ENCODE measurements at regions not wholly inside any gene's neighbourhood (a gene's known extent, or its start where the extent isn't known, plus 50 kb on each side); places are given as distances from the start of the nearest gene placed in this dataset.

DNA sequence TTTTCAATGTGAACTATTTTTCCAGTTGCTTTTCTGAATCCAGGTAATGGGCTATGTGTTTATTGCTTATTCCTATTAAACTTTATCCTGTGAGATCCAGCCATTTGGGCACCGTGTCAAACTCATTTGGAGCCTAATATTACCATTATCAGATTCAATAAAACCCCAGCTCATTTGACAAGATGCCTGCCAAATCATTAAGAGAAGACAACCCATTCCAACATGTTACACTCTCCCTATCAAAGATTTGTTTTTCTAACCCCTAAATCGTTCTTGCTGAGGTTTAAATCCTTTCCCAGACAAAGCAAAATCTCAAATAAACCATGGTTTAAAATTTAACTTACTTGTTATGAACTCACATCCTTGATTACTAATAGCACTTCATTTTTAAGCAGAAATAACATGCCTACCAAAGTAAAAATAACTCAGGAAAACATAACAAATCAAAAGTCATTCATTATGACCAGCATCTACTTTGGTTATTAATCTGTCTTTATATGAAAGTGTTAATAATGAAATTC, 130.0 kb upstream of the TCF21 start:
- CTCF ChIA-PET = no interaction called here
- no peaks in the 10 kb centered on the region for H3K9me2 ChIP-seq
- 7% methylated on average over 2 of the region's 2 CpGs for WGBS (ENCODE audit: low lambda C conversion rate)
- no peaks in the 10 kb centered on the region for H3K79me2 ChIP-seq (ENCODE audit: insufficient read depth)
- no peaks in the 10 kb centered on the region for H3F3A ChIP-seq (replicated peaks; ENCODE audit: insufficient read depth)
- H3K27me3 ChIP-seq (ENCODE audit: insufficient read depth) = peaks cover 10% of the 10 kb centered on the region
- no peak overlapping the region for H3K27ac ChIP-seq (ENCODE audit: low read depth in 2 of 2, low read length in 1 of 2)
- no peak overlapping the region for H3K9ac ChIP-seq
- no peak overlapping the region for H3K4me3 ChIP-seq (ENCODE audit: low read depth in 2 of 2, low read length in 1 of 2)
- DNase-seq = no peak
- POLR2A ChIA-PET = no interaction called here
- H3K4me2 ChIP-seq = no peak overlapping the region
- no peaks in the 10 kb centered on the region for H4K20me1 ChIP-seq (ENCODE audit: insufficient read depth)
- H2AFZ ChIP-seq (ENCODE audit: low read depth) = no peak overlapping the region
- no peaks in the 10 kb centered on the region for H3K36me3 ChIP-seq (replicated peaks in 1 of 2; ENCODE audit: control insufficient read depth in 1 of 2, insufficient read depth in 2 of 2, low read length in 1 of 2)
- H3K9me3 ChIP-seq = no peaks in the 10 kb centered on the region
- no peaks in the 10 kb centered on the region for H3K4me1 ChIP-seq (ENCODE audit: control insufficient read depth in 1 of 2, insufficient read depth in 2 of 2, low read depth in 1 of 2, low read length in 1 of 2)
- no peak for TF ChIP-seq SIN3A (IDR thresholded peaks at IDR 0.05; ENCODE audit: borderline replicate concordance, low read depth, low read length)
- no peak for TF ChIP-seq TAF1 (IDR thresholded peaks at IDR 0.05; ENCODE audit: borderline replicate concordance, low read depth, low read length)
- no peak for TF ChIP-seq FOSL2 (IDR thresholded peaks at IDR 0.05; ENCODE audit: borderline replicate concordance, low read depth)
- TF ChIP-seq, protein P1, sequence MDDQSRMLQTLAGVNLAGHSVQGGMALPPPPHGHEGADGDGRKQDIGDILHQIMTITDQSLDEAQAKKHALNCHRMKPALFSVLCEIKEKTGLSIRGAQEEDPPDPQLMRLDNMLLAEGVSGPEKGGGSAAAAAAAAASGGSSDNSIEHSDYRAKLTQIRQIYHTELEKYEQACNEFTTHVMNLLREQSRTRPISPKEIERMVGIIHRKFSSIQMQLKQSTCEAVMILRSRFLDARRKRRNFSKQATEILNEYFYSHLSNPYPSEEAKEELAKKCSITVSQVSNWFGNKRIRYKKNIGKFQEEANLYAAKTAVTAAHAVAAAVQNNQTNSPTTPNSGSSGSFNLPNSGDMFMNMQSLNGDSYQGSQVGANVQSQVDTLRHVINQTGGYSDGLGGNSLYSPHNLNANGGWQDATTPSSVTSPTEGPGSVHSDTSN (IDR thresholded peaks at IDR 0.05) = no peak
- no peak for TF ChIP-seq RXRA (IDR thresholded peaks at IDR 0.05; ENCODE audit: borderline replicate concordance, low read depth)
- TF ChIP-seq MEF2A (IDR thresholded peaks at IDR 0.05; ENCODE audit: borderline replicate concordance, low read depth) = no peak
- TF ChIP-seq YY1 (IDR thresholded peaks at IDR 0.05; ENCODE audit: low read depth) = no peak
- no peak for TF ChIP-seq NFIC (IDR thresholded peaks at IDR 0.05; ENCODE audit: borderline replicate concordance)
- no peak for TF ChIP-seq POLR2AphosphoS5 (IDR thresholded peaks at IDR 0.05; ENCODE audit: low read depth, low read length)
- no peak for TF ChIP-seq USF1 (IDR thresholded peaks at IDR 0.05; ENCODE audit: borderline replicate concordance, low read depth)
- TF ChIP-seq IRF3 (IDR thresholded peaks at IDR 0.05; ENCODE audit: low read depth, low read length) = no peak

DNA sequence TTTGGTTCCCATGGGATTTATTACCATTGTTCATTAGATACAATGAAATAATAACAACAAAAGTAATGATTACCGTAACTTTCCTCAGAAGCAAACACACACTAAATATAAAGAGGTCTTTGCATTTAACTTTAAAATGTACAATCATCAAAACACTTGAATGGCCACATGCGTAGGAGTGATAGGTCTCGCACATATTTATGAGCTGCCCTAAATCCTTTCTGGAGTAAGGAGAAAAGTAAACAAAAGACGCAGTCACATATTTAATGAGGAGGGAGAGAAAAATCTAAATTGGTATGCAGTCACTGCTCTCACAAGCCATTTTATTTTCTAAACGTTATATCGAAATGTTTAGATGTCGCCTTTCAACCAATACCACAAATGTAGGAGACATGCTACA, 129.4 kb upstream of the TCF21 start:
- WGBS (ENCODE audit: low lambda C conversion rate) = 17% methylated on average over 7 of the region's 7 CpGs
- Histone ChIP-seq H3K4me1 (ENCODE audit: control insufficient read depth in 1 of 2, insufficient read depth in 2 of 2, low read depth in 1 of 2, low read length in 1 of 2) (no peaks in the 10 kb centered on the region), H2AFZ (ENCODE audit: low read depth) (no peak overlapping the region), H4K20me1 (ENCODE audit: insufficient read depth) (no peaks in the 10 kb centered on the region), H3K4me2 (no peak overlapping the region), H3K79me2 (ENCODE audit: insufficient read depth) (no peaks in the 10 kb centered on the region), H3K9me3 (no peaks in the 10 kb centered on the region), H3F3A (replicated peaks; ENCODE audit: insufficient read depth) (no peaks in the 10 kb centered on the region), H3K36me3 (replicated peaks in 1 of 2; ENCODE audit: control insufficient read depth in 1 of 2, insufficient read depth in 2 of 2, low read length in 1 of 2) (no peaks in the 10 kb centered on the region), H3K9me2 (no peaks in the 10 kb centered on the region), H3K27me3 (ENCODE audit: insufficient read depth) (peaks cover 10% of the 10 kb centered on the region), H3K9ac (no peak overlapping the region), H3K4me3 (ENCODE audit: low read depth in 2 of 2, low read length in 1 of 2) (no peak overlapping the region), H3K27ac (ENCODE audit: low read depth in 2 of 2, low read length in 1 of 2) (no peak overlapping the region)
- POLR2A ChIA-PET = no interaction called here
- no peak for TF ChIP-seq EZH2phosphoT487 (IDR thresholded peaks at IDR 0.05; ENCODE audit: borderline replicate concordance, low read depth)
- TF ChIP-seq TCF12 (IDR thresholded peaks at IDR 0.05) = no peak
- TF ChIP-seq EP300 (IDR thresholded peaks at IDR 0.05; ENCODE audit: borderline replicate concordance in 1 of 2, low read depth in 1 of 2, low read length in 1 of 2) = no peak
- TF ChIP-seq ELF1 (IDR thresholded peaks at IDR 0.05) = no peak
- TF ChIP-seq USF1 (IDR thresholded peaks at IDR 0.05; ENCODE audit: borderline replicate concordance, low read depth) = no peak
- TF ChIP-seq ZBTB33 (IDR thresholded peaks at IDR 0.05; ENCODE audit: borderline replicate concordance, low read depth) = no peak
- no peak for TF ChIP-seq POLR2AphosphoS5 (IDR thresholded peaks at IDR 0.05; ENCODE audit: low read depth, low read length)
- no peak for TF ChIP-seq TAF1 (IDR thresholded peaks at IDR 0.05; ENCODE audit: borderline replicate concordance, low read depth, low read length)
- no peak for TF ChIP-seq REST (IDR thresholded peaks at IDR 0.05; ENCODE audit: low read depth, low read length)
- TF ChIP-seq JUND (IDR thresholded peaks at IDR 0.05) = no peak
- DNase-seq = no peak
- CTCF ChIA-PET = no interaction called here
